DND-41 (cell line): ENCODE measurements at regions not wholly inside any gene's neighbourhood (a gene's known extent, or its start where the extent isn't known, plus 50 kb on each side); places are given as distances from the start of the nearest gene placed in this dataset.

Experiments
- ATAC-seq: fragments of 200-7000 bp; cut with Tn5 transposase; 3 replicates; pipeline ENCODE4 v1.9.1; 2021; ENCODE audit warnings: low read depth; ENCODE audit not compliant: insufficient read depth
- DNase-seq: peaks from one replicate; pipeline ENCODE4 v3.0.0-alpha.2; 2020
- H2AFZ ChIP-seq: 2 replicates; pipeline ENCODE4 v1.6.0; 2012; ENCODE audit warnings: low read depth, low read length
- H3K27ac ChIP-seq: 2 replicates; pipeline ENCODE4 v1.5.1; 2012; ENCODE audit warnings: low read length, inconsistent platforms
- H3K27me3 ChIP-seq: fragments of 200-600 bp; sonication (generic); 2 replicates; pipeline ENCODE4 v1.6.0; 2012; ENCODE audit warnings: low read length, mild to moderate bottlenecking, inconsistent platforms; ENCODE audit not compliant: insufficient read depth, poor library complexity
- H3K36me3 ChIP-seq: 2 replicates; pipeline ENCODE4 v1.5.1; 2012; ENCODE audit warnings: low read length, inconsistent platforms; ENCODE audit not compliant: insufficient read depth
- H3K4me1 ChIP-seq: 2 replicates; pipeline ENCODE4 v1.5.1; 2012; ENCODE audit warnings: mild to moderate bottlenecking, low read length; ENCODE audit not compliant: insufficient read depth
- H3K4me2 ChIP-seq: 2 replicates; pipeline ENCODE4 v1.6.0; 2012; ENCODE audit warnings: mild to moderate bottlenecking, moderate library complexity, low read length, inconsistent platforms; ENCODE audit not compliant: insufficient read depth
- H3K4me3 ChIP-seq, 2 experiments: fragments of 200-600 bp in 1 of 2; shearing (Covaris generic) in 1 of 2; 2 replicates each; pipeline ENCODE4 v1.5.1; 2012 to 2016; ENCODE audit warnings: inconsistent platforms in 2 of 2, low read length in 2 of 2, mild to moderate bottlenecking in 2 of 2, low read depth in 1 of 2, moderate library complexity in 1 of 2
- H3K79me2 ChIP-seq: 2 replicates; pipeline ENCODE4 v1.6.0; 2012; ENCODE audit warnings: low read length, inconsistent platforms; ENCODE audit not compliant: insufficient read depth
- H3K9ac ChIP-seq: 2 replicates; pipeline ENCODE4 v1.6.0; 2012; ENCODE audit warnings: low read depth, mild to moderate bottlenecking, inconsistent platforms, low read length, moderate library complexity
- H3K9me3 ChIP-seq: 2 replicates; pipeline ENCODE4 v1.5.1; 2012; ENCODE audit warnings: low read length, moderate library complexity, mild to moderate bottlenecking, inconsistent platforms; ENCODE audit not compliant: insufficient read depth, severe bottlenecking
- H4K20me1 ChIP-seq: 2 replicates; pipeline ENCODE4 v1.6.0; 2012; ENCODE audit warnings: low read length; ENCODE audit not compliant: insufficient read depth
- EZH2 ChIP-seq: IDR thresholded peaks from 3 replicates; pipeline ENCODE4 v1.6.1; 2012; ENCODE audit warnings: borderline replicate concordance, low read depth, mild to moderate bottlenecking, moderate library complexity, low read length, inconsistent platforms; ENCODE audit not compliant: severe bottlenecking
- TF ChIP-seq, protein P1 (sequence below): IDR thresholded peaks from 2 replicates; pipeline ENCODE4 v1.5.1; 2012; ENCODE audit warnings: borderline replicate concordance, low read length, moderate library complexity, mild to moderate bottlenecking; ENCODE audit not compliant: poor library complexity, severe bottlenecking; ENCODE audit errors: extremely low read depth

DNA sequence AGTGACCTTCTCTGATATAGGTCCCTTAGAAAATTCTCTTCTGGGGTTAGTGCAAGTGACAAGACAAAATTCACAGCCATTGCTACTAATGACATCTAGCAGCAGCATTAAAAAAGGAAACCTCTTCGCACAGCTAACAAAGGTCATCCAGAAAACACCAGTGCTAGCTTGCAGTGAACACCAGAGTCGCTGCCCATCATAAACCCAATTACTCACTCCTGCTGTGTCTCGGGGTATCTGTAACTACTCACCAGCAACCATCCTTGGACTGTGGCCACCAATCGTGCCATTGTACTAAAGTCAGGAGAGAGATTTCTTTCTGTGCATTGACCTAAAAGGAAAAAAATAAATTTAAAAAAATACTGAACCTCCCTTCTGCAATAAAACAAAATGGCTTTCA lies 1494.7 kb upstream of the CDH8 start:
- H3K27me3 ChIP-seq, result no peaks in the 10 kb centered on the region
- no peaks in the 10 kb centered on the region for H3K79me2 ChIP-seq
- no peak overlapping the region for H2AFZ ChIP-seq
- no peaks in the 10 kb centered on the region for H4K20me1 ChIP-seq
- TF ChIP-seq EZH2, result no peak
- TF ChIP-seq, protein P1, sequence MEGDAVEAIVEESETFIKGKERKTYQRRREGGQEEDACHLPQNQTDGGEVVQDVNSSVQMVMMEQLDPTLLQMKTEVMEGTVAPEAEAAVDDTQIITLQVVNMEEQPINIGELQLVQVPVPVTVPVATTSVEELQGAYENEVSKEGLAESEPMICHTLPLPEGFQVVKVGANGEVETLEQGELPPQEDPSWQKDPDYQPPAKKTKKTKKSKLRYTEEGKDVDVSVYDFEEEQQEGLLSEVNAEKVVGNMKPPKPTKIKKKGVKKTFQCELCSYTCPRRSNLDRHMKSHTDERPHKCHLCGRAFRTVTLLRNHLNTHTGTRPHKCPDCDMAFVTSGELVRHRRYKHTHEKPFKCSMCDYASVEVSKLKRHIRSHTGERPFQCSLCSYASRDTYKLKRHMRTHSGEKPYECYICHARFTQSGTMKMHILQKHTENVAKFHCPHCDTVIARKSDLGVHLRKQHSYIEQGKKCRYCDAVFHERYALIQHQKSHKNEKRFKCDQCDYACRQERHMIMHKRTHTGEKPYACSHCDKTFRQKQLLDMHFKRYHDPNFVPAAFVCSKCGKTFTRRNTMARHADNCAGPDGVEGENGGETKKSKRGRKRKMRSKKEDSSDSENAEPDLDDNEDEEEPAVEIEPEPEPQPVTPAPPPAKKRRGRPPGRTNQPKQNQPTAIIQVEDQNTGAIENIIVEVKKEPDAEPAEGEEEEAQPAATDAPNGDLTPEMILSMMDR, result no peak
- no peaks in the 10 kb centered on the region for H3K36me3 ChIP-seq
- no peak overlapping the region for H3K27ac ChIP-seq
- H3K9ac ChIP-seq, result no peak overlapping the region
- H3K9me3 ChIP-seq, result no peaks in the 10 kb centered on the region
- H3K4me3 ChIP-seq, result no peak overlapping the region
- no peak overlapping the region for H3K4me2 ChIP-seq
- ATAC-seq (no peak), DNase-seq (no peak)
- H3K4me1 ChIP-seq, result no peaks in the 10 kb centered on the region

DNA sequence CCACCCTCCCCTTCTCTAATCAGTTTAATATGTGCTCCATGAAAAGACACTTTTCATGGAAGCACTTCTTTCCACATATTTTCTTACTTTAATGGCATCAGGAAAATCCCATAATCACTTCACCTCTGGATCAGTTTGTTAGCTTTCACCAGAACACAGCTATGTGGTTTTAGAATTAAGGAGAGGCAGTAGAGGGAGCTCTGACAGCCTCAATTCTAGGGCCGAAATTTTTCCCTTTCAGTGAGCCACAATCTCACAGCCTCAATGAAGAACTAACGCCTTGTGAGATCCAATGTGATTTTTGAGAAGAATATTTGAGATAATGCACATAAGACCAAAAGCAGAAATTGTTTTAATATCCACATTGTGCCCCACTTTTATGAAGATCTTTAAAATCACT lies 1494.0 kb upstream of the CDH8 start:
- no peak for DNase-seq
- Histone ChIP-seq H3K36me3 (no peaks in the 10 kb centered on the region), H4K20me1 (no peaks in the 10 kb centered on the region), H3K4me1 (no peaks in the 10 kb centered on the region), H3K9ac (no peak overlapping the region), H3K4me3 (no peak overlapping the region), H3K9me3 (no peaks in the 10 kb centered on the region), H3K27me3 (no peaks in the 10 kb centered on the region), H3K27ac (no peak overlapping the region), H3K4me2 (no peak overlapping the region), H3K79me2 (no peaks in the 10 kb centered on the region), H2AFZ (no peak overlapping the region)
- no peak for ATAC-seq
- TF ChIP-seq, protein P1, result no peak
- TF ChIP-seq EZH2, result no peak

DNA sequence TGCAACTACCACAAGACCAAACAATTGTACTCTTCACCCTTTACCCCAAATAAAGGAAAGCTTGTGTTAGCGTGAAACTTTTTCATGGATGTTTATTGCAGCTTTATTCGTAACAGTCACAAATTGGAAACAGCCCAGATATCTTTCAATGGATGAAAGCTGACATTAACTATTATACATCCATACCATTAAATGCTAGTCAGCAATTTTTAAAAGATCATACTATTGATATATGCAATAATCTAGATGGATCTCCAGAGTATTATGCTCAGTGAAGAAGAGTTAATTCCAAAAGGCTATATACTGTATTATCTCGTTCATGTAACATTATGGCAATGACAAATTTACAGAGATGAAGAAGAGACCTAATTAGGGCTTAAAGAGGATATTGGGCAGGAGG lies 1491.2 kb upstream of the CDH8 start:
- H3K36me3 ChIP-seq, result no peaks in the 10 kb centered on the region
- H2AFZ ChIP-seq, result no peak overlapping the region
- H3K4me2 ChIP-seq, result no peak overlapping the region
- TF ChIP-seq EZH2, result no peak
- TF ChIP-seq, protein P1, result no peak
- no peaks in the 10 kb centered on the region for H3K9me3 ChIP-seq
- H3K4me1 ChIP-seq, result no peaks in the 10 kb centered on the region
- H3K9ac ChIP-seq, result no peak overlapping the region
- H4K20me1 ChIP-seq, result no peaks in the 10 kb centered on the region
- H3K27ac ChIP-seq, result no peak overlapping the region
- H3K27me3 ChIP-seq, result no peaks in the 10 kb centered on the region
- DNase-seq (no peak), ATAC-seq (no peak)
- no peaks in the 10 kb centered on the region for H3K79me2 ChIP-seq
- no peak overlapping the region for H3K4me3 ChIP-seq

DNA sequence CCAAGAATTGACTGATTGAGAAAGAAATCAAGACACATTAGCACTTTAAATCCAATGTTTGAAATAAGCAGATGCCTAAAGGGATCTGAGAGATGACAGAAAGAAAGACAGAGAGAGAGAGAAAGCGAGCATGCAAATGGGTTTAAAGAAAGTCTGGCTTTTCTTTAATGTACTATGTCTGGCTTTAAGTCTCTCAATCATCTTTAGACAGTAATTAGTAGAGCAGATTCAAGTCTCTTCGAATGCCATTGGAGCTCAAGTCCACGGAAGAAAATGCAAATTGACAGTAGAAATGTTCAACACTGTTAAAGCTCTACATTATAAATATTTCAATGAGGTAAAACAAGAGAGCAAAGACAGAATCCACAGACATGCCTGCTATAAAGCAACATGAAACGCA lies 1480.2 kb upstream of the CDH8 start:
- Histone ChIP-seq H3K27ac (no peak overlapping the region), H3K79me2 (no peaks in the 10 kb centered on the region), H2AFZ (no peak overlapping the region), H3K27me3 (no peaks in the 10 kb centered on the region), H3K9ac (no peak overlapping the region), H3K36me3 (no peaks in the 10 kb centered on the region), H3K4me3 (no peak overlapping the region), H4K20me1 (no peaks in the 10 kb centered on the region), H3K4me2 (no peak overlapping the region), H3K9me3 (no peaks in the 10 kb centered on the region), H3K4me1 (no peaks in the 10 kb centered on the region)
- TF ChIP-seq EZH2, result no peak
- TF ChIP-seq, protein P1, result no peak
- DNase-seq (no peak), ATAC-seq (no peak)
